Glomerular endothelial cell (primary cell): ENCODE measurements at regions not wholly inside any gene's neighbourhood (a gene's known extent, or its start where the extent isn't known, plus 50 kb on each side); places are given as distances from the start of the nearest gene placed in this dataset.
A peak's percentile ranks its signal among the peaks of the same experiment; 100 is the strongest.

Source experiments
- DNase-seq: peaks from one replicate; pipeline ENCODE4 v3.0.0-alpha.2; 2011; ENCODE audit warnings: low read depth, low spot score; ENCODE audit errors: extremely low read depth

GRCh38 chr4:130249002-130249401 lies 1153.0 kb downstream of the C4orf33 start:
- DNase-seq, result no peak

- peak; percentile 29 for DNase-seq
These were observed 1161.3 kb downstream of the C4orf33 start for GRCh38 chr4:130257271-130257670.

GRCh38 chr4:130266814-130267213 lies 1170.9 kb downstream of the C4orf33 start:
- DNase-seq, result no peak

GRCh38 chr4:130288576-130288975 lies 1192.6 kb downstream of the C4orf33 start:
- DNase-seq, result no peak

GRCh38 chr4:130293692-130294091 lies 1197.7 kb downstream of the C4orf33 start:
- no peak for DNase-seq

- DNase-seq, result no peak
These were observed 1200.5 kb downstream of the C4orf33 start for GRCh38 chr4:130296448-130296847.

- no peak for DNase-seq
These were observed 1210.6 kb downstream of the C4orf33 start for GRCh38 chr4:130306566-130306965.

- no peak for DNase-seq
These were observed 1213.3 kb downstream of the C4orf33 start for GRCh38 chr4:130309221-130309620.

GRCh38 chr4:130322439-130322838 lies 1226.5 kb downstream of the C4orf33 start:
- DNase-seq, result no peak

- no peak for DNase-seq
These were observed 1233.1 kb downstream of the C4orf33 start for GRCh38 chr4:130329036-130329435.

- DNase-seq, result no peak
These were observed 1237.3 kb downstream of the C4orf33 start for GRCh38 chr4:130333241-130333759.

- DNase-seq, result no peak
These were observed 1239.7 kb downstream of the C4orf33 start for GRCh38 chr4:130335417-130336194.

- DNase-seq, result no peak
These were observed 1240.7 kb downstream of the C4orf33 start for GRCh38 chr4:130336585-130337217.

- DNase-seq, result no peak
These were observed 1242.9 kb downstream of the C4orf33 start for GRCh38 chr4:130338851-130339250.

GRCh38 chr4:130349745-130350144 lies 1253.8 kb downstream of the C4orf33 start:
- DNase-seq, result no peak

GRCh38 chr4:130356873-130357272 lies 1260.9 kb downstream of the C4orf33 start:
- no peak for DNase-seq

GRCh38 chr4:130359542-130359941 lies 1263.6 kb downstream of the C4orf33 start:
- peak; percentile 33 for DNase-seq

- no peak for DNase-seq
These were observed 1265.7 kb downstream of the C4orf33 start for GRCh38 chr4:130361616-130362015.

- DNase-seq, result no peak
These were observed 1272.7 kb downstream of the C4orf33 start for GRCh38 chr4:130368668-130369067.

- DNase-seq, result no peak
These were observed 1297.3 kb downstream of the C4orf33 start for GRCh38 chr4:130393231-130393630.

GRCh38 chr4:130393642-130394041 lies 1297.7 kb downstream of the C4orf33 start:
- no peak for DNase-seq

GRCh38 chr4:130395871-130396270 lies 1299.9 kb downstream of the C4orf33 start:
- DNase-seq, result peak; percentile 51
